Peyer's patch (tissue), 4 donors: ENCODE measurements at regions not wholly inside any gene's neighbourhood (a gene's known extent, or its start where the extent isn't known, plus 50 kb on each side); places are given as distances from the start of the nearest gene placed in this dataset.
"Not testable (repeated sequence)": the region's sequence is repeated elsewhere in the genome, so short reads cannot be mapped to it uniquely, and the experiment has no call there.

ENCODE experiments used
- CTCF ChIP-seq, 6 experiments: fragments of 450-650 bp in 4 of 6; fragments of 200-600 bp in 2 of 6; sonication (generic) in 1 of 6; IDR thresholded peaks; one replicate each; pipeline ENCODE4 v1.5.1; 2017 to 2019; ENCODE audit warnings: antibody characterized with exemption in 6 of 6, mild to moderate bottlenecking in 3 of 6, moderate library complexity in 1 of 6
- POLR2A ChIP-seq, 2 donors: fragments of 450-650 bp; IDR thresholded peaks; one replicate each; pipeline ENCODE4 v1.5.1; 2017; ENCODE audit warnings: antibody characterized with exemption in 2 of 2, mild to moderate bottlenecking in 2 of 2, moderate library complexity in 2 of 2

GRCh38 chr5:34127818-34128217 is 84.8 kb upstream of the C1QTNF3 start:
- TF ChIP-seq CTCF, POLR2A (IDR thresholded peaks at IDR 0.05): not testable (repeated sequence)
